ENCODE measurements at regions not wholly inside any gene's neighbourhood (a gene's known extent, or its start where the extent isn't known, plus 50 kb on each side); places are given as distances from the start of the nearest gene placed in this dataset.
"Not testable (repeated sequence)": the region's sequence is repeated elsewhere in the genome, so short reads cannot be mapped to it uniquely, and the experiment has no call there.

DNA sequence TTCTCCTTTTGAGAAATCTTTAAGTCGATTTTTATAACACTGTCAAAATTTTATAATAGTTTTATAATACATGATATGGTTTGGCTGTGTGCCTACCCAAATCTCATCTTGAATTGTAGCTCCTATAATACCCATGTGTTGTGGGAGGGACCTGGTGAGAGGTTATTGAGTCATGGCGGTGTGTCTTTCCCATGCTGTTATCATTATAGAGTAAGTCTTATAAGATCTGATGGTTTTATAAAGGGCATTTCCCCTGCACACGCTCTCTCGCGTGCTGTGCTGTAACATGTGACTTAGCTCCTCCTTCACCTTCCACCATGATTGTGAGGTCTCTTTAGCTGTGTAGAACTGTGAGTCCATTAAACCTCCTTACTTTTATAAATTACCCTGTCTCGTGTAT is 364.0 kb upstream of the SPANXN4 start:
- no peak for DNase-seq (ENCODE audit: low read depth in 1 of 2, low spot score in 1 of 2)
- Histone ChIP-seq H3K27ac (no peak overlapping the region), H3K9me3 (ENCODE audit: low read depth) (no peaks in the 10 kb centered on the region), H3K4me3 (no peak overlapping the region), H3K4me1 (ENCODE audit: low read depth) (no peaks in the 10 kb centered on the region), H3K27me3 (no peaks in the 10 kb centered on the region), H3K36me3 (no peaks in the 10 kb centered on the region)
- TF ChIP-seq CTCF (IDR thresholded peaks at IDR 0.05; ENCODE audit: low read depth, low read length), result no peak

GRCh38 chrX:142655507-142655906 is 370.2 kb upstream of the SPANXN4 start:
- H3K27me3 ChIP-seq, result no peaks in the 10 kb centered on the region
- H3K36me3 ChIP-seq, result no peaks in the 10 kb centered on the region
- no peak overlapping the region for H3K4me3 ChIP-seq
- no peaks in the 10 kb centered on the region for H3K4me1 ChIP-seq (ENCODE audit: low read depth)
- H3K27ac ChIP-seq, result no peak overlapping the region
- H3K9me3 ChIP-seq (ENCODE audit: low read depth), result no peaks in the 10 kb centered on the region
- TF ChIP-seq CTCF (IDR thresholded peaks at IDR 0.05; ENCODE audit: low read depth, low read length), result no peak
- DNase-seq (ENCODE audit: low read depth in 1 of 2, low spot score in 1 of 2), result no peak

DNA sequence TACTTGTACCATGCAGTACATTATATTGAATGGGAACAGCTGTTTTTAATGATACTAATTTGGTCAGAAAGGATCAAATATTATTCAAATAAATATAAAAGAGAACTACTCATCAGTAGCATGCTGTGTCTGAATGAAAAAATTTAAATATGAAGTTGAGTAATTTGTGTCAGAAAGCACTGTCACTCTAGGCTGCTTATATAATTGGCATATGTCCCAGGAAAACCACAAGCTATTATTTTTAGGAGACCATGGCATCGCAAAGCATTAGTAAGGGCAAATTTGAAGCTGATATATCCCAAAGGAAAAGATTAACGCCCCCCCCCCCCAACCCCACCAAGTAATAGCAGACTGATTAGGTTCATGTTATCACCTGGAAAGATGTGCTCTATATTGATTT is 388.5 kb upstream of the SPANXN4 start:
- DNase-seq (ENCODE audit: low read depth in 1 of 2, low spot score in 1 of 2), result no peak
- Histone ChIP-seq H3K27me3 (no peaks in the 10 kb centered on the region), H3K36me3 (no peaks in the 10 kb centered on the region), H3K9me3 (ENCODE audit: low read depth) (no peaks in the 10 kb centered on the region), H3K27ac (no peak overlapping the region), H3K4me3 (no peak overlapping the region), H3K4me1 (ENCODE audit: low read depth) (no peaks in the 10 kb centered on the region)
- TF ChIP-seq CTCF (IDR thresholded peaks at IDR 0.05; ENCODE audit: low read depth, low read length), result no peak

- Histone ChIP-seq H3K27ac (no peak overlapping the region), H3K9me3 (ENCODE audit: low read depth) (no peaks in the 10 kb centered on the region), H3K4me3 (no peak overlapping the region), H3K36me3 (no peaks in the 10 kb centered on the region), H3K27me3 (no peaks in the 10 kb centered on the region), H3K4me1 (ENCODE audit: low read depth) (no peaks in the 10 kb centered on the region)
- DNase-seq (ENCODE audit: low read depth in 1 of 2, low spot score in 1 of 2), result no peak
- no peak for TF ChIP-seq CTCF (IDR thresholded peaks at IDR 0.05; ENCODE audit: low read depth, low read length)
These were observed 409.1 kb upstream of the SPANXN4 start for GRCh38 chrX:142616636-142617035.

DNA sequence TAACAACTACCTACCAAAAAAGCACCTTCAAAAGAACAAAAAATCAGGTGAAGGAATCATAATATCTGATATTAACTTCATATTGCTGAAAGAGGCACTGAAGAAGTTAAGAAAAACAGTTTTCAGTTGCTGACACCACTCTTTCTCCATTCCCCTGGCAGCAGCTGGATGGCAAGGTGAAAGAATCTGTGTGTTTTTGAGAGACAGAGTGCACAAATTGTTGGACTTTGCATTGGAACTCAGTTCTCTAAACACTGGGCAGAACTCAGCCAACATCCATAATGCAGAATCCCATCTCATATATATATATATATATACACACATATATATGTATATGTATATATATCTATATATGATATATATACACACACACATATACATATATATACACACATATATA is 408.3 kb upstream of the MAGEC2 start:
- no peak overlapping the region for H3K27ac ChIP-seq
- H3K36me3 ChIP-seq, result no peaks in the 10 kb centered on the region
- H3K4me1 ChIP-seq (ENCODE audit: low read depth), result no peaks in the 10 kb centered on the region
- DNase-seq (ENCODE audit: low read depth in 1 of 2, low spot score in 1 of 2), result no peak
- H3K27me3 ChIP-seq, result no peaks in the 10 kb centered on the region
- no peak for TF ChIP-seq CTCF (IDR thresholded peaks at IDR 0.05; ENCODE audit: low read depth, low read length)
- H3K4me3 ChIP-seq, result no peak overlapping the region
- no peaks in the 10 kb centered on the region for H3K9me3 ChIP-seq (ENCODE audit: low read depth)

DNA sequence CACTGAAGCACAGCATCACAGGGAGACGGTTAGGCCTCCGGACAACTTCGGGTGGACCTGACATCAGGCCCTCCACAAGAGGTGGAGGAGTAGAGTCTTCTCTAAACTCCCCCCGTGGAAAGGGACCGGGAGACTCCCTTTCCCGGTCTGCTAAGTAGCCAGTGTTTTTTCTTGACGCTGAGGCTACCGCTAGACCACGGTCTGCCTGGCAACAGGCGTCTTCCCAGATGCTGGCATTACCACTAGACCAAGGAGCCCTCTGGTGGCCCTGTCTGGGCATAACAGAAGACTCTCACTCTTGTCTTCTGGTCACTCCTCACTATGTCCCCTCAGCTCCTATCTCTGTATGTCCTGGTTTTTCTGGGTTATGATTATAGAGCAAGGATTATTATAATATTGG is 401.5 kb upstream of the MAGEC2 start:
- H3K36me3 ChIP-seq; H3K4me1 ChIP-seq (ENCODE audit: low read depth); H3K27ac ChIP-seq; H3K9me3 ChIP-seq (ENCODE audit: low read depth); H3K27me3 ChIP-seq; H3K4me3 ChIP-seq: not testable (repeated sequence)
- peak in 1 of 2 donors; percentile 0 for DNase-seq (ENCODE audit: low read depth in 1 of 2, low spot score in 1 of 2)

All from cardiac muscle cell (in vitro differentiated cells and primary cell).